ENCODE measurements at regions not wholly inside any gene's neighbourhood (a gene's known extent, or its start where the extent isn't known, plus 50 kb on each side); places are given as distances from the start of the nearest gene placed in this dataset.

DNA sequence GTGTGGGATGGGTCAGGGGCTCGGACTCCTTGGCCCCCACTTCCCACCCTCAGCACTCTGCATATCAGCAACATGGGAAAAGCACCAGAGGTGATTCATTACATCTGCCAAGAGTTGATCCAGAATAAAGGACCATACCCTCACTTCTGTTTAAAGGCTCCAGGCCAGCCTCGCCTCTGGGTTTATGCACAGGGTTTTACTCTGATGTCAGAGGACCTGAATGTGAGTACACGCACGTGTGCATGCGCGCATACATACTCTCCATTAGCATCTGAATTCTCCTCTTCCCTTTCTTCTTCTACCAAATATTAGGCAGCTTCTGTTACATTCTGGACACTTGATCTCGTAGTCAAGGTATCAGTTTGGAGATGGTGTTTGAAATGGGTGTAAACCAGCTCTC is 114.7 kb upstream of the SPTLC3 start:
- DNase-seq (ENCODE audit: low spot score) (no peak), ATAC-seq (no peak)
- TF ChIP-seq ATF1 (CRISPR knock-in tag; IDR thresholded peaks at IDR 0.05) = no peak
- TF ChIP-seq GTF2I (CRISPR knock-in tag; conservative IDR thresholded peaks at IDR 0.05) = no peak
- TF ChIP-seq, protein P1, sequence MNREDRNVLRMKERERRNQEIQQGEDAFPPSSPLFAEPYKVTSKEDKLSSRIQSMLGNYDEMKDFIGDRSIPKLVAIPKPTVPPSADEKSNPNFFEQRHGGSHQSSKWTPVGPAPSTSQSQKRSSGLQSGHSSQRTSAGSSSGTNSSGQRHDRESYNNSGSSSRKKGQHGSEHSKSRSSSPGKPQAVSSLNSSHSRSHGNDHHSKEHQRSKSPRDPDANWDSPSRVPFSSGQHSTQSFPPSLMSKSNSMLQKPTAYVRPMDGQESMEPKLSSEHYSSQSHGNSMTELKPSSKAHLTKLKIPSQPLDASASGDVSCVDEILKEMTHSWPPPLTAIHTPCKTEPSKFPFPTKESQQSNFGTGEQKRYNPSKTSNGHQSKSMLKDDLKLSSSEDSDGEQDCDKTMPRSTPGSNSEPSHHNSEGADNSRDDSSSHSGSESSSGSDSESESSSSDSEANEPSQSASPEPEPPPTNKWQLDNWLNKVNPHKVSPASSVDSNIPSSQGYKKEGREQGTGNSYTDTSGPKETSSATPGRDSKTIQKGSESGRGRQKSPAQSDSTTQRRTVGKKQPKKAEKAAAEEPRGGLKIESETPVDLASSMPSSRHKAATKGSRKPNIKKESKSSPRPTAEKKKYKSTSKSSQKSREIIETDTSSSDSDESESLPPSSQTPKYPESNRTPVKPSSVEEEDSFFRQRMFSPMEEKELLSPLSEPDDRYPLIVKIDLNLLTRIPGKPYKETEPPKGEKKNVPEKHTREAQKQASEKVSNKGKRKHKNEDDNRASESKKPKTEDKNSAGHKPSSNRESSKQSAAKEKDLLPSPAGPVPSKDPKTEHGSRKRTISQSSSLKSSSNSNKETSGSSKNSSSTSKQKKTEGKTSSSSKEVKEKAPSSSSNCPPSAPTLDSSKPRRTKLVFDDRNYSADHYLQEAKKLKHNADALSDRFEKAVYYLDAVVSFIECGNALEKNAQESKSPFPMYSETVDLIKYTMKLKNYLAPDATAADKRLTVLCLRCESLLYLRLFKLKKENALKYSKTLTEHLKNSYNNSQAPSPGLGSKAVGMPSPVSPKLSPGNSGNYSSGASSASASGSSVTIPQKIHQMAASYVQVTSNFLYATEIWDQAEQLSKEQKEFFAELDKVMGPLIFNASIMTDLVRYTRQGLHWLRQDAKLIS (CRISPR knock-in tag; IDR thresholded peaks at IDR 0.05; ENCODE audit: borderline replicate concordance) = no peak
- TF ChIP-seq HMGA2 (CRISPR knock-in tag; IDR thresholded peaks at IDR 0.05) = no peak
- TF ChIP-seq ZNF219 (CRISPR knock-in tag; IDR thresholded peaks at IDR 0.05; ENCODE audit: borderline replicate concordance) = no peak
- no peak for TF ChIP-seq TEAD1 (CRISPR knock-in tag; IDR thresholded peaks at IDR 0.05)
- H3K36me3 Mint-ChIP-seq = peaks cover 6% of the 10 kb centered on the region; the same call in 1 of the 2 replicates
- H3K4me3 Mint-ChIP-seq = no peak overlapping the region
- H3K9me3 Mint-ChIP-seq = peaks cover 15% of the 10 kb centered on the region
- H3K27ac Mint-ChIP-seq = no peak overlapping the region
- POLR2A ChIA-PET = no interaction called here
- CTCF ChIA-PET = no interaction called here
- H3K4me1 Mint-ChIP-seq = peaks cover 20% of the 10 kb centered on the region
- H3K27me3 Mint-ChIP-seq (ENCODE audit: low read depth) = no peaks in the 10 kb centered on the region; the same call in none of the 2 replicates

DNA sequence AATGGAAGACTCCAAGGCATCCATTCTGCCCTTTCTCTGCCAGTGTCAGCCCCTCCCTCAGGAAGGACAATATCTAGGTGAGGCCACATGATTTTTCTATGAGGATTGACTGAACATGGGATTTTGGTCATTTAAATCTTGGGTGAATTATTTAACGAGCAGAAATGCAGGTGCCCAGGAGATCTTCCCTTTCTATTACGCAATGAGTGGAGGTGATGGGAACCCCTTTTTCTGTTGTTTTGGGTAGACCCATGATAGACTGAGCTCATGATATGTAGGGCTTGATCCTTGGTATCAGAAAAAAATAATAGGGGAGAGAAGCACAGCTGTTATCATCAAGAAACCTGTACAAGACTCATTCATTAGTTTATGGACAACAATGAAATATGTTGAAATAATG is 112.6 kb upstream of the SPTLC3 start:
- Mint-ChIP-seq H3K27me3 (ENCODE audit: low read depth) (no peaks in the 10 kb centered on the region; the same call in 1 of the 2 replicates), H3K36me3 (peaks cover under 1% of the 10 kb centered on the region; the same call in 1 of the 2 replicates), H3K4me3 (no peak overlapping the region), H3K9me3 (peaks cover 4% of the 10 kb centered on the region), H3K4me1 (peaks cover 20% of the 10 kb centered on the region), H3K27ac (no peak overlapping the region)
- POLR2A ChIA-PET = no interaction called here
- TF ChIP-seq TCF7 (CRISPR knock-in tag; IDR thresholded peaks at IDR 0.05; ENCODE audit: low read depth) = no peak
- TF ChIP-seq ZNF232 (CRISPR knock-in tag; IDR thresholded peaks at IDR 0.05) = no peak
- no peak for TF ChIP-seq ZNF138 (CRISPR knock-in tag; conservative IDR thresholded peaks at IDR 0.05)
- TF ChIP-seq, protein P2, sequence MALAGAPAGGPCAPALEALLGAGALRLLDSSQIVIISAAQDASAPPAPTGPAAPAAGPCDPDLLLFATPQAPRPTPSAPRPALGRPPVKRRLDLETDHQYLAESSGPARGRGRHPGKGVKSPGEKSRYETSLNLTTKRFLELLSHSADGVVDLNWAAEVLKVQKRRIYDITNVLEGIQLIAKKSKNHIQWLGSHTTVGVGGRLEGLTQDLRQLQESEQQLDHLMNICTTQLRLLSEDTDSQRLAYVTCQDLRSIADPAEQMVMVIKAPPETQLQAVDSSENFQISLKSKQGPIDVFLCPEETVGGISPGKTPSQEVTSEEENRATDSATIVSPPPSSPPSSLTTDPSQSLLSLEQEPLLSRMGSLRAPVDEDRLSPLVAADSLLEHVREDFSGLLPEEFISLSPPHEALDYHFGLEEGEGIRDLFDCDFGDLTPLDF (CRISPR knock-in tag; IDR thresholded peaks at IDR 0.05) = no peak
- TF ChIP-seq, protein P3, sequence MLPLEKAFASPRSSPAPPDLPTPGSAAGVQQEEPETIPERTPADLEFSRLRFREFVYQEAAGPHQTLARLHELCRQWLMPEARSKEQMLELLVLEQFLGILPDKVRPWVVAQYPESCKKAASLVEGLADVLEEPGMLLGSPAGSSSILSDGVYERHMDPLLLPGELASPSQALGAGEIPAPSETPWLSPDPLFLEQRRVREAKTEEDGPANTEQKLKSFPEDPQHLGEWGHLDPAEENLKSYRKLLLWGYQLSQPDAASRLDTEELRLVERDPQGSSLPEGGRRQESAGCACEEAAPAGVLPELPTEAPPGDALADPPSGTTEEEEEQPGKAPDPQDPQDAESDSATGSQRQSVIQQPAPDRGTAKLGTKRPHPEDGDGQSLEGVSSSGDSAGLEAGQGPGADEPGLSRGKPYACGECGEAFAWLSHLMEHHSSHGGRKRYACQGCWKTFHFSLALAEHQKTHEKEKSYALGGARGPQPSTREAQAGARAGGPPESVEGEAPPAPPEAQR (CRISPR knock-in tag; IDR thresholded peaks at IDR 0.05) = no peak
- TF ChIP-seq SOX15 (CRISPR knock-in tag; IDR thresholded peaks at IDR 0.05) = no peak
- TF ChIP-seq ELF4 (CRISPR knock-in tag; IDR thresholded peaks at IDR 0.05; ENCODE audit: low read depth) = no peak
- no peak for DNase-seq (ENCODE audit: low spot score)
- CTCF ChIA-PET = interaction anchor here (1.7 kb wide), 1 partner anchor 235 kb away, joined by 4 read pairs; no protein-coding TSS in a partner anchor
- no peak for ATAC-seq

DNA sequence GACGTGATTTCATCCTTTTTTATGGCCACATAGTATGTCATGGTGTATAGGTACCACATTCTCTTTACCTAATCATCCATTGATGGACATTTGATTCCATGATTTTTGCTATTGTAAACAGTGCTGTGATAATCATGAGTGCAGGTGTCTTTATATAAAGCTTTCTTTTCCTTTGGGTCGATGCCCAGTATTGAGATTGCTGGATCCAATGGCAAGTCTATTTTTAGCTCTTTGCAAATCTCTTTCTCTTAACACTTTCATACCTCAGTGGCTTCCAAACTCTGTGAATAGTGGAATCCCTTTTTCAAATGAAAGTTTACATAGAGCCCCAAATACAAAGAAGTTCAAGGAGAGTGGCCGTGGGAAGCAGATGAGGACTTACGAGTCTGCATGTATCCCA is 105.8 kb upstream of the SPTLC3 start:
- Mint-ChIP-seq H3K4me1 (peaks cover 6% of the 10 kb centered on the region), H3K27me3 (ENCODE audit: low read depth) (no peaks in the 10 kb centered on the region; the same call in 1 of the 2 replicates), H3K9me3 (no peaks in the 10 kb centered on the region), H3K4me3 (no peak overlapping the region), H3K27ac (no peak overlapping the region), H3K36me3 (no peaks in the 10 kb centered on the region)
- TF ChIP-seq ZBTB21 (CRISPR knock-in tag; IDR thresholded peaks at IDR 0.05; ENCODE audit: borderline replicate concordance) (no peak), SP1 (CRISPR knock-in tag; conservative IDR thresholded peaks at IDR 0.05) (no peak), FOXP1 (CRISPR knock-in tag; IDR thresholded peaks at IDR 0.05; ENCODE audit: borderline replicate concordance) (no peak), FOXJ3 (CRISPR knock-in tag; IDR thresholded peaks at IDR 0.05; ENCODE audit: borderline replicate concordance) (no peak)
- TF ChIP-seq, protein P4, sequence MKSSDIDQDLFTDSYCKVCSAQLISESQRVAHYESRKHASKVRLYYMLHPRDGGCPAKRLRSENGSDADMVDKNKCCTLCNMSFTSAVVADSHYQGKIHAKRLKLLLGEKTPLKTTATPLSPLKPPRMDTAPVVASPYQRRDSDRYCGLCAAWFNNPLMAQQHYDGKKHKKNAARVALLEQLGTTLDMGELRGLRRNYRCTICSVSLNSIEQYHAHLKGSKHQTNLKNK (CRISPR knock-in tag; IDR thresholded peaks at IDR 0.05) = no peak
- TF ChIP-seq, protein P5, sequence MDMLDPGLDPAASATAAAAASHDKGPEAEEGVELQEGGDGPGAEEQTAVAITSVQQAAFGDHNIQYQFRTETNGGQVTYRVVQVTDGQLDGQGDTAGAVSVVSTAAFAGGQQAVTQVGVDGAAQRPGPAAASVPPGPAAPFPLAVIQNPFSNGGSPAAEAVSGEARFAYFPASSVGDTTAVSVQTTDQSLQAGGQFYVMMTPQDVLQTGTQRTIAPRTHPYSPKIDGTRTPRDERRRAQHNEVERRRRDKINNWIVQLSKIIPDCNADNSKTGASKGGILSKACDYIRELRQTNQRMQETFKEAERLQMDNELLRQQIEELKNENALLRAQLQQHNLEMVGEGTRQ (CRISPR knock-in tag; IDR thresholded peaks at IDR 0.05) = no peak
- TF ChIP-seq, protein P6, sequence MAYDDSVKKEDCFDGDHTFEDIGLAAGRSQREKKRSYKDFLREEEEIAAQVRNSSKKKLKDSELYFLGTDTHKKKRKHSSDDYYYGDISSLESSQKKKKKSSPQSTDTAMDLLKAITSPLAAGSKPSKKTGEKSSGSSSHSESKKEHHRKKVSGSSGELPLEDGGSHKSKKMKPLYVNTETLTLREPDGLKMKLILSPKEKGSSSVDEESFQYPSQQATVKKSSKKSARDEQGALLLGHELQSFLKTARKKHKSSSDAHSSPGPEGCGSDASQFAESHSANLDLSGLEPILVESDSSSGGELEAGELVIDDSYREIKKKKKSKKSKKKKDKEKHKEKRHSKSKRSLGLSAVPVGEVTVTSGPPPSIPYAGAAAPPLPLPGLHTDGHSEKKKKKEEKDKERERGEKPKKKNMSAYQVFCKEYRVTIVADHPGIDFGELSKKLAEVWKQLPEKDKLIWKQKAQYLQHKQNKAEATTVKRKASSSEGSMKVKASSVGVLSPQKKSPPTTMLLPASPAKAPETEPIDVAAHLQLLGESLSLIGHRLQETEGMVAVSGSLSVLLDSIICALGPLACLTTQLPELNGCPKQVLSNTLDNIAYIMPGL (CRISPR knock-in tag; IDR thresholded peaks at IDR 0.05) = no peak
- ChIA-PET POLR2A (no interaction called here), CTCF (no interaction called here)
- DNase-seq (ENCODE audit: low spot score) (no peak), ATAC-seq (no peak)

Data from WTC11 (cell line).